WTC11 (cell line): ENCODE measurements at regions not wholly inside any gene's neighbourhood (a gene's known extent, or its start where the extent isn't known, plus 50 kb on each side); places are given as distances from the start of the nearest gene placed in this dataset.

Experiments used
- ATAC-seq: fragments of 200-7000 bp; cut with Tn5 transposase; 2 replicates; pipeline ENCODE4 v1.10.0; 2021; ENCODE audit warnings: mild to moderate bottlenecking, moderate library complexity
- CTCF ChIA-PET: fragments of 300-600 bp; sonication (Branson Sonifier 250); formaldehyde crosslinking; loops from one replicate; lab custom pipeline; 2021; ENCODE audit warnings: antibody characterized with exemption; lab: Charles Lee
- POLR2A ChIA-PET: fragments of 350-600 bp; sonication (Branson Sonifier 250); formaldehyde crosslinking; loops from one replicate; lab custom pipeline; 2021; ENCODE audit warnings: antibody characterized with exemption; lab: Charles Lee
- DNase-seq: peaks from one replicate; pipeline ENCODE4 v3.0.0; 2021; ENCODE audit warnings: low spot score
- H3K27ac Mint-ChIP-seq: 2 replicates; pipeline ENCODE4 v1.8.0; 2021; ENCODE audit warnings: mixed read lengths
- H3K27me3 Mint-ChIP-seq: 2 replicates; pipeline ENCODE4 v1.8.0; 2021; ENCODE audit warnings: low read depth, mild to moderate bottlenecking, moderate library complexity, mixed read lengths
- H3K36me3 Mint-ChIP-seq: 2 replicates; pipeline ENCODE4 v1.8.0; 2021; ENCODE audit warnings: mixed read lengths
- H3K4me1 Mint-ChIP-seq: 2 replicates; pipeline ENCODE4 v1.8.0; 2022; ENCODE audit warnings: mixed read lengths
- H3K4me3 Mint-ChIP-seq: 2 replicates; pipeline ENCODE4 v1.8.0; 2021; ENCODE audit warnings: mild to moderate bottlenecking, moderate library complexity, mixed read lengths
- H3K9me3 Mint-ChIP-seq: 2 replicates; pipeline ENCODE4 v1.8.0; 2021; ENCODE audit warnings: mixed read lengths
- ARID4B ChIP-seq: sonication (generic); formaldehyde crosslinking; IDR thresholded peaks from 2 replicates; pipeline ENCODE4 v1.8.0; 2023; ENCODE audit warnings: missing genetic modification reagents, mild to moderate bottlenecking, borderline replicate concordance
- ATF2 ChIP-seq: sonication (generic); formaldehyde crosslinking; IDR thresholded peaks from 2 replicates; pipeline ENCODE4 v1.8.1; 2022; ENCODE audit warnings: low read depth, missing genetic modification reagents, borderline replicate concordance
- CREB1 ChIP-seq: sonication (generic); formaldehyde crosslinking; IDR thresholded peaks from 2 replicates; pipeline ENCODE4 v1.8.0; 2023; ENCODE audit warnings: mild to moderate bottlenecking, missing genetic modification reagents
- CTCF ChIP-seq: fragments of 200-600 bp; IDR thresholded peaks from 2 replicates; pipeline ENCODE4 v1.8.0; 2022; ENCODE audit warnings: antibody characterized with exemption
- E2F1 ChIP-seq: sonication (generic); formaldehyde crosslinking; IDR thresholded peaks from 2 replicates; pipeline ENCODE4 v1.8.0; 2022; ENCODE audit warnings: mild to moderate bottlenecking, missing genetic modification reagents
- FOXK1 ChIP-seq: sonication (generic); formaldehyde crosslinking; IDR thresholded peaks from 2 replicates; pipeline ENCODE4 v1.8.0; 2022; ENCODE audit warnings: mild to moderate bottlenecking, moderate library complexity, missing genetic modification reagents
- FOXP4 ChIP-seq: sonication (generic); formaldehyde crosslinking; IDR thresholded peaks from 2 replicates; pipeline ENCODE4 v1.8.0; 2022; ENCODE audit warnings: mild to moderate bottlenecking, missing genetic modification reagents
- GRHL2 ChIP-seq: fragments of 250-450 bp; sonication (Bioruptor Pico); IDR thresholded peaks from 2 replicates; pipeline ENCODE4 v1.8.0; 2022; ENCODE audit warnings: mild to moderate bottlenecking, moderate library complexity; ENCODE audit not compliant: insufficient replicate concordance, severe bottlenecking
- NFATC4 ChIP-seq: fragments of 250-450 bp; sonication (Bioruptor Pico); IDR thresholded peaks from 2 replicates; pipeline ENCODE4 v1.9.0; 2021; ENCODE audit warnings: mild to moderate bottlenecking
- NFYB ChIP-seq: sonication (generic); formaldehyde crosslinking; conservative IDR thresholded peaks from 2 replicates; pipeline ENCODE4 v1.8.0; 2022; ENCODE audit warnings: low read depth, missing genetic modification reagents
- SP1 ChIP-seq: sonication (generic); formaldehyde crosslinking; conservative IDR thresholded peaks from 2 replicates; pipeline ENCODE4 v1.8.1; 2022; ENCODE audit warnings: missing genetic modification reagents
- ZBTB21 ChIP-seq: sonication (generic); formaldehyde crosslinking; IDR thresholded peaks from 2 replicates; pipeline ENCODE4 v1.8.1; 2023; ENCODE audit warnings: mild to moderate bottlenecking, missing genetic modification reagents, borderline replicate concordance
- ZNF232 ChIP-seq: sonication (generic); formaldehyde crosslinking; IDR thresholded peaks from 2 replicates; pipeline ENCODE4 v1.8.0; 2022; ENCODE audit warnings: mild to moderate bottlenecking, missing genetic modification reagents
- ZNF317 ChIP-seq: sonication (generic); formaldehyde crosslinking; IDR thresholded peaks from 2 replicates; pipeline ENCODE4 v1.8.1; 2023; ENCODE audit warnings: low read depth, mild to moderate bottlenecking, moderate library complexity, missing genetic modification reagents, borderline replicate concordance
- ZNF532 ChIP-seq: fragments of 250-450 bp; sonication (Bioruptor Pico); IDR thresholded peaks from 2 replicates; pipeline ENCODE4 v1.9.0; 2021; ENCODE audit warnings: mild to moderate bottlenecking, borderline replicate concordance
- ZSCAN18 ChIP-seq: fragments of 250-450 bp; sonication (Bioruptor Pico); IDR thresholded peaks from 2 replicates; pipeline ENCODE4 v2.1.2; 2022; ENCODE audit warnings: mild to moderate bottlenecking, moderate library complexity

- TF ChIP-seq ATF2 (CRISPR knock-in tag) (no peak), GRHL2 (CRISPR knock-in tag) (no peak), ZNF232 (CRISPR knock-in tag) (no peak)
These were observed 90.5 kb upstream of the MYRIP start (continued) for GRCh38 chr3:39718674-39719595.

GRCh38 chr3:39721076-39721475 is 88.3 kb upstream of the MYRIP start:
- DNase-seq (no peak), ATAC-seq (no peak)
- ChIA-PET CTCF (no interaction called here), POLR2A (no interaction called here)
- Mint-ChIP-seq H3K27me3 (no peaks in the 10 kb centered on the region), H3K4me1 (peaks cover 7% of the 10 kb centered on the region; the same call in 1 of the 2 replicates), H3K36me3 (no peaks in the 10 kb centered on the region), H3K9me3 (no peaks in the 10 kb centered on the region), H3K27ac (no peak overlapping the region), H3K4me3 (no peak overlapping the region)
- no peak for TF ChIP-seq SP1
- no peak for TF ChIP-seq FOXP4 (CRISPR knock-in tag)
- TF ChIP-seq NFATC4 (CRISPR knock-in tag): no peak
- no peak for TF ChIP-seq ZBTB21 (CRISPR knock-in tag)
- no peak for TF ChIP-seq ARID4B
- TF ChIP-seq ZNF317 (CRISPR knock-in tag): no peak
- TF ChIP-seq ZNF532 (CRISPR knock-in tag): no peak
- no peak for TF ChIP-seq CREB1
- TF ChIP-seq FOXK1 (CRISPR knock-in tag): no peak
- TF ChIP-seq CTCF: no peak
- TF ChIP-seq NFYB (CRISPR knock-in tag): no peak
- no peak for TF ChIP-seq ZSCAN18 (CRISPR knock-in tag)
- no peak for TF ChIP-seq E2F1 (CRISPR knock-in tag)
